ENCODE measurements at regions not wholly inside any gene's neighbourhood (a gene's known extent, or its start where the extent isn't known, plus 50 kb on each side); places are given as distances from the start of the nearest gene placed in this dataset.
"Not testable (repeated sequence)": the region's sequence is repeated elsewhere in the genome, so short reads cannot be mapped to it uniquely, and the experiment has no call there.

- no peak for DNase-seq
Observed at GRCh38 chr21:43287795-43288755, 119.3 kb downstream of the CRYAA start.

GRCh38 chr21:43287111-43287760 lies 118.4 kb downstream of the CRYAA start:
- no peak for DNase-seq

GRCh38 chr21:43286196-43286595 lies 117.4 kb downstream of the CRYAA start:
- DNase-seq = no peak

- no peak for DNase-seq
Observed at GRCh38 chr21:43284700-43285099, 115.9 kb downstream of the CRYAA start.

GRCh38 chr21:43284238-43284637 lies 115.4 kb downstream of the CRYAA start:
- no peak for DNase-seq

- not testable (repeated sequence) for DNase-seq
Observed at GRCh38 chr21:43283925-43284221, 115.1 kb downstream of the CRYAA start.

- DNase-seq = no peak
Observed at GRCh38 chr21:43283136-43283924, 114.5 kb downstream of the CRYAA start.

- no peak for DNase-seq
Observed at GRCh38 chr21:43282358-43283120, 113.7 kb downstream of the CRYAA start.

GRCh38 chr21:43281661-43282357 lies 113.0 kb downstream of the CRYAA start:
- no peak for DNase-seq

- no peak for DNase-seq
Observed at GRCh38 chr21:43280949-43281633, 112.3 kb downstream of the CRYAA start.

GRCh38 chr21:43279578-43279894 lies 110.7 kb downstream of the CRYAA start:
- DNase-seq = no peak

GRCh38 chr21:43278766-43279577 lies 110.2 kb downstream of the CRYAA start:
- no peak for DNase-seq

- DNase-seq = no peak
Observed at GRCh38 chr21:43278359-43278758, 109.6 kb downstream of the CRYAA start.

GRCh38 chr21:43277481-43278351 lies 108.9 kb downstream of the CRYAA start:
- no peak for DNase-seq

- DNase-seq = no peak
Observed at GRCh38 chr21:43276811-43277210, 108.0 kb downstream of the CRYAA start.

GRCh38 chr21:43275421-43276211 lies 106.8 kb downstream of the CRYAA start:
- DNase-seq = no peak

- DNase-seq = no peak
Observed at GRCh38 chr21:43274946-43275310, 106.1 kb downstream of the CRYAA start.

Measured in left kidney (tissue), 1 donor.